HCT116 (cell line): ENCODE measurements at regions not wholly inside any gene's neighbourhood (a gene's known extent, or its start where the extent isn't known, plus 50 kb on each side); places are given as distances from the start of the nearest gene placed in this dataset.

Experiments
- ATAC-seq: fragments of 200-7000 bp; cut with Tn5 transposase; 2 replicates; pipeline ENCODE4 v1.9.1; 2020; ENCODE audit warnings: mild to moderate bottlenecking, moderate library complexity
- BruUV-seq: library from RNA; stranded (reverse); fragments of 400-500 nt; replicated peaks from 2 replicates; lab custom pipeline; 2021; lab: Mats Ljungman, UMichigan
- CTCF ChIA-PET: fragments of 300-600 bp; sonication (Branson Sonifier 250); formaldehyde crosslinking; loops from one replicate; lab custom pipeline; 2021; ENCODE audit warnings: antibody characterized with exemption; lab: Charles Lee
- POLR2A ChIA-PET: fragments of 300-600, 350-600 bp; sonication (Branson Sonifier 250); formaldehyde crosslinking; loops from one replicate; lab custom pipeline; 2021; ENCODE audit warnings: antibody characterized with exemption; lab: Charles Lee
- RAD21 ChIA-PET, 2 experiments: fragments of 300-600 bp; sonication (Branson Sonifier 250); formaldehyde crosslinking; loops; one replicate each; lab custom pipeline; 2023; ENCODE audit warnings: low total read pairs in 2 of 2; ENCODE audit not compliant: uncharacterized antibody in 2 of 2, unreplicated experiment in 2 of 2, low non-redundant PET in 1 of 2; lab: Charles Lee
- DNase-seq: peaks from one replicate; pipeline ENCODE4 v3.0.0-alpha.2; 2010; ENCODE audit warnings: low read depth, low spot score
- H2AFZ ChIP-seq: fragments of 200-600 bp; shearing (Covaris generic), sonication (generic); 2 replicates; pipeline ENCODE4 v1.6.1; 2017; ENCODE audit warnings: low read depth, mixed run types, mixed read lengths, antibody characterized with exemption, low read length; ENCODE audit not compliant: poor library complexity, severe bottlenecking
- H3K27ac ChIP-seq: 2 replicates; pipeline ENCODE4 v1.5.1; 2012; ENCODE audit warnings: low read depth, low read length
- H3K27me3 ChIP-seq: fragments of 200-600 bp; sonication (generic); 2 replicates; pipeline ENCODE4 v1.6.1; 2016; ENCODE audit warnings: mixed run types, low read length, mixed read lengths; ENCODE audit not compliant: insufficient read depth
- H3K36me3 ChIP-seq, 2 experiments: fragments of 200-500 bp in 1 of 2; fragments of 200-600 bp in 1 of 2; sonication (Bioruptor generic) in 1 of 2; sonication (generic) in 1 of 2; 2 replicates each; pipeline versions ENCODE4 v1.5.1 to v1.6.1; 2014 to 2016; ENCODE audit warnings: low read length in 2 of 2, inconsistent platforms in 1 of 2, mixed read lengths in 1 of 2, mixed run types in 1 of 2; ENCODE audit not compliant: insufficient read depth in 2 of 2, control insufficient read depth in 1 of 2
- H3K4me1 ChIP-seq, 2 experiments: fragments of 200-600 bp in 1 of 2; sonication (generic) in 1 of 2; 2 replicates each; pipeline versions ENCODE4 v1.5.1 to v1.6.1; 2012 to 2017; ENCODE audit warnings: low read length in 2 of 2, inconsistent platforms in 1 of 2, mild to moderate bottlenecking in 1 of 2, mixed read lengths in 1 of 2, mixed run types in 1 of 2, moderate library complexity in 1 of 2; ENCODE audit not compliant: insufficient read depth in 2 of 2, control insufficient read depth in 1 of 2
- H3K4me2 ChIP-seq: fragments of 200-600 bp; sonication (generic); 2 replicates; pipeline ENCODE4 v1.6.1; 2017; ENCODE audit warnings: mixed run types, low read length, mixed read lengths
- H3K4me3 ChIP-seq, 2 experiments: fragments of 200-600 bp in 1 of 2; sonication (generic) in 1 of 2; replicated peaks in 1 of 2; 2 replicates each; pipeline ENCODE4 v1.5.1; 2011 to 2016; ENCODE audit warnings: low read length in 2 of 2, control low read depth in 1 of 2, low read depth in 1 of 2, mild to moderate bottlenecking in 1 of 2, mixed read lengths in 1 of 2, mixed run types in 1 of 2
- H3K79me2 ChIP-seq: fragments of 200-600 bp; sonication (generic); 2 replicates; pipeline ENCODE4 v1.6.1; 2017; ENCODE audit warnings: mild to moderate bottlenecking, mixed run types, low read length, moderate library complexity, mixed read lengths; ENCODE audit not compliant: insufficient read depth
- H3K9ac ChIP-seq: fragments of 200-600 bp; sonication (generic); 2 replicates; pipeline ENCODE4 v1.6.1; 2016; ENCODE audit warnings: low read length, mixed read lengths
- H3K9me2 ChIP-seq: fragments of 200-600 bp; sonication (generic), shearing (Covaris generic); 2 replicates; pipeline ENCODE4 v1.6.1; 2017; ENCODE audit warnings: mixed run types, mild to moderate bottlenecking, moderate library complexity; ENCODE audit not compliant: insufficient read depth
- H3K9me3 ChIP-seq, 2 experiments: fragments of 200-500 bp in 1 of 2; fragments of 200-600 bp in 1 of 2; sonication (Bioruptor generic) in 1 of 2; sonication (generic) in 1 of 2; 2 replicates each; pipeline ENCODE4 v1.6.1; 2014 to 2017; ENCODE audit warnings: low read length in 2 of 2, mixed read lengths in 2 of 2, inconsistent platforms in 1 of 2, low read depth in 1 of 2, mild to moderate bottlenecking in 1 of 2, mixed run types in 1 of 2, moderate library complexity in 1 of 2; ENCODE audit not compliant: control insufficient read depth in 1 of 2, insufficient read depth in 1 of 2
- H4K20me1 ChIP-seq: fragments of 200-600 bp; sonication (generic), shearing (Covaris generic); 2 replicates; pipeline ENCODE4 v1.6.1; 2017; ENCODE audit warnings: mixed run types, mild to moderate bottlenecking, moderate library complexity; ENCODE audit not compliant: insufficient read depth
- CEBPB ChIP-seq: IDR thresholded peaks from 2 replicates; pipeline ENCODE4 v1.6.1; 2012; ENCODE audit warnings: low read depth
- CTCF ChIP-seq, 3 experiments: fragments of 200-600 bp in 1 of 3; sonication (generic) in 1 of 3; IDR thresholded peaks in 2 of 3; conservative IDR thresholded peaks in 1 of 3; 2 replicates each; pipeline ENCODE4 v1.5.1; 2012 to 2017; ENCODE audit warnings: low read depth in 2 of 3, low read length in 2 of 3, antibody characterized with exemption in 1 of 3, borderline replicate concordance in 1 of 3, control low read depth in 1 of 3, mild to moderate bottlenecking in 1 of 3, mixed read lengths in 1 of 3, mixed run types in 1 of 3, moderate library complexity in 1 of 3; ENCODE audit not compliant: insufficient read depth in 1 of 3
- ELF1 ChIP-seq: IDR thresholded peaks from 2 replicates; pipeline ENCODE4 v1.6.1; 2012; ENCODE audit warnings: low read depth, borderline replicate concordance
- FOSL1 ChIP-seq: IDR thresholded peaks from 2 replicates; pipeline ENCODE4 v1.6.1; 2012; ENCODE audit warnings: low read depth
- JUND ChIP-seq: IDR thresholded peaks from 2 replicates; pipeline ENCODE4 v1.6.1; 2012
- POLR2AphosphoS5 ChIP-seq: IDR thresholded peaks from 2 replicates; pipeline ENCODE4 v1.6.1; 2011; ENCODE audit warnings: mild to moderate bottlenecking, low read depth, low read length, moderate library complexity
- RAD21 ChIP-seq: IDR thresholded peaks from 2 replicates; pipeline ENCODE4 v1.6.1; 2012; ENCODE audit warnings: low read depth, mild to moderate bottlenecking
- REST ChIP-seq: IDR thresholded peaks from 2 replicates; pipeline ENCODE4 v1.6.1; 2012; ENCODE audit warnings: low read depth
- SP1 ChIP-seq: IDR thresholded peaks from 2 replicates; pipeline ENCODE4 v1.6.1; 2012; ENCODE audit warnings: low read depth
- ZFX ChIP-seq: fragments of 450-650 bp; IDR thresholded peaks from 2 replicates; pipeline ENCODE4 v1.6.1; 2017
- ZNF274 ChIP-seq: fragments of 200-500 bp; sonication (Bioruptor generic); IDR thresholded peaks from 2 replicates; pipeline ENCODE4 v1.6.1; 2014; ENCODE audit warnings: mild to moderate bottlenecking, low read depth, low read length, inconsistent platforms
- intact Hi-C: fragments of 100-400 bp; cut with micrococcal nuclease; formaldehyde crosslinking; loops from 2 replicates; pipeline ENCODE4 v1.10.0; 2022

GRCh38 chr6:6927521-6928361, 180.0 kb upstream of the RREB1 start:
- ChIA-PET CTCF (no interaction called here), POLR2A (no interaction called here), RAD21 (no interaction called here)
- Histone ChIP-seq H3K4me1 (peaks cover 0 to 7% of the 10 kb centered on the region in 2 experiments; a peak in 1 of 4 replicates), H3K27ac (no peak overlapping the region), H3K36me3 (no peaks in the 10 kb centered on the region), H4K20me1 (no peaks in the 10 kb centered on the region), H2AFZ (peak overlapping the region; percentile 41), H3K27me3 (no peaks in the 10 kb centered on the region), H3K9ac (no peak overlapping the region), H3K9me2 (no peaks in the 10 kb centered on the region), H3K9me3 (no peaks in the 10 kb centered on the region), H3K4me3 (no peak overlapping the region), H3K4me2 (no peak overlapping the region), H3K79me2 (no peaks in the 10 kb centered on the region)
- no peak for TF ChIP-seq ZFX
- no peak for TF ChIP-seq ZNF274
- TF ChIP-seq RAD21: peak; percentile 47
- peak in 2 of 3 experiments; percentile 25 to 35; a peak in 2 of 6 replicates for TF ChIP-seq CTCF (IDR thresholded peaks at IDR 0.05 in 2 of 3, conservative IDR thresholded peaks at IDR 0.05 in 1 of 3; ENCODE audit: borderline replicate concordance in 1 of 3, insufficient read depth in 1 of 3, low read depth in 2 of 3, low read length in 2 of 3)
- intact Hi-C loops: no loop called here
- DNase-seq (no peak), ATAC-seq (peak; percentile 77)
- no TSS peak for BruUV-seq

- H3K27me3 ChIP-seq: no peaks in the 10 kb centered on the region
- intact Hi-C loops: no loop called here
- H3K36me3 ChIP-seq: no peaks in the 10 kb centered on the region
- DNase-seq: no peak
- H3K79me2 ChIP-seq: no peaks in the 10 kb centered on the region
- no peak overlapping the region for H3K9ac ChIP-seq
- CTCF ChIA-PET: no interaction called here
- H3K27ac ChIP-seq: no peak overlapping the region
- no peak overlapping the region for H3K4me3 ChIP-seq
- no peaks in the 10 kb centered on the region for H4K20me1 ChIP-seq
- no peak for ATAC-seq
- TF ChIP-seq CEBPB (no peak), JUND (no peak), SP1 (no peak), FOSL1 (no peak), ZFX (no peak), ZNF274 (no peak), REST (no peak), POLR2AphosphoS5 (no peak), ELF1 (no peak)
- TF ChIP-seq, all 23 proteins: peak for 0
- no peak overlapping the region for H3K4me2 ChIP-seq
- no peaks in the 10 kb centered on the region for H3K9me3 ChIP-seq
- H2AFZ ChIP-seq: no peak overlapping the region
- no peaks in the 10 kb centered on the region for H3K9me2 ChIP-seq
- H3K4me1 ChIP-seq: peaks cover 0 to 7% of the 10 kb centered on the region in 2 experiments; a peak in 1 of 4 replicates
- ChIA-PET POLR2A (interaction anchor here (1.1 kb wide), 1 partner anchor 11 kb away, joined by 3 read pairs; no protein-coding TSS in a partner anchor), RAD21 (no interaction called here)
- no TSS peak for BruUV-seq
Measured at GRCh38 chr6:6930223-6930880, 177.4 kb upstream of the RREB1 start.
